Aorta (tissue), 5 donors: ENCODE measurements at regions not wholly inside any gene's neighbourhood (a gene's known extent, or its start where the extent isn't known, plus 50 kb on each side); places are given as distances from the start of the nearest gene placed in this dataset.
"Not testable (repeated sequence)": the region's sequence is repeated elsewhere in the genome, so short reads cannot be mapped to it uniquely, and the experiment has no call there.

ENCODE experiments used
- ATAC-seq: fragments of 200-7000 bp; cut with Tn5 transposase; one replicate; pipeline ENCODE4 v1.9.1; 2022; ENCODE audit warnings: moderate library complexity; ENCODE audit not compliant: low FRiP score
- DNase-seq, 2 donors: peaks; one replicate each; pipeline ENCODE4 v3.0.0-alpha.2; 2020
- H3K27ac ChIP-seq, 2 donors: one replicate each; pipeline ENCODE4 v1.5.1; 2013; ENCODE audit warnings: low read length in 2 of 2, mild to moderate bottlenecking in 2 of 2, moderate library complexity in 2 of 2, control low read depth in 1 of 2, inconsistent platforms in 1 of 2, low read depth in 1 of 2
- H3K27me3 ChIP-seq, 2 donors: one replicate each; pipeline ENCODE4 v1.6.1; 2013; ENCODE audit warnings: control low read depth in 1 of 2, low read length in 1 of 2, mild to moderate bottlenecking in 1 of 2, moderate library complexity in 1 of 2; ENCODE audit not compliant: insufficient read depth in 2 of 2, control insufficient read depth in 1 of 2
- H3K36me3 ChIP-seq, 2 donors: one replicate each; pipeline ENCODE4 v1.6.1; 2013; ENCODE audit warnings: control low read depth in 1 of 2, low read length in 1 of 2, mild to moderate bottlenecking in 1 of 2; ENCODE audit not compliant: insufficient read depth in 2 of 2, control insufficient read depth in 1 of 2
- H3K4me1 ChIP-seq, 2 donors: one replicate each; pipeline ENCODE4 v1.6.1; 2013; ENCODE audit warnings: low read length in 2 of 2, control low read depth in 1 of 2, mild to moderate bottlenecking in 1 of 2, moderate library complexity in 1 of 2; ENCODE audit not compliant: insufficient read depth in 2 of 2, control insufficient read depth in 1 of 2
- H3K4me3 ChIP-seq, 2 donors: one replicate each; pipeline ENCODE4 v1.5.1; 2013; ENCODE audit warnings: low read length in 2 of 2, control low read depth in 1 of 2, mild to moderate bottlenecking in 1 of 2
- H3K9me3 ChIP-seq: one replicate; pipeline ENCODE4 v1.6.1; 2013; ENCODE audit warnings: mild to moderate bottlenecking, low read length; ENCODE audit not compliant: control insufficient read depth
- WGBS, 2 donors: extraction: QIAGEN DNeasy Blood & Tissue Kit; methylation state at CpG; one replicate each; pipeline ENCODE4 v1.1.7; 2013; 5-methylcytosine and 5-hydroxymethylcytosine counted together
- intact Hi-C, 2 donors: fragments of 100-400 bp; cut with DNase I; formaldehyde crosslinking; loops; one replicate each; pipeline versions ENCODE4 v1.14.2 to v1.15.0; 2022
- donor health status: healthy with polysubstance abuse.
- donor health status: Bipolar disorder and iron deficiency.
- donor health status: DM: no; HTN: no; CAD: no.
- donor health status: DM: no; HTN: no; CAD: no.
- donor health status: DM: yes; HTN: yes; CAD: no.

- H3K4me1 ChIP-seq: no peaks in the 10 kb centered on the region
These were observed 100.5 kb upstream of the SPATA31D4 start for GRCh38 chr9:81827616-81828296.

GRCh38 chr9:81829195-81829882 is 98.9 kb upstream of the SPATA31D4 start:
- Histone ChIP-seq H3K27me3 (no peaks in the 10 kb centered on the region), H3K36me3 (no peaks in the 10 kb centered on the region), H3K4me1 (peaks cover 0 to 2% of the 10 kb centered on the region in 2 donors), H3K27ac (no peak overlapping the region), H3K9me3 (no peaks in the 10 kb centered on the region), H3K4me3 (no peak overlapping the region)
- 45 to 54% methylated on average over 5 of the region's 5 CpGs for WGBS, 2 donors
- intact Hi-C loops: no loop called here
- no peak for DNase-seq
- ATAC-seq: no peak

More at GRCh38 chr9:81827616-81828296, 100.5 kb upstream of the SPATA31D4 start:
- H3K9me3 ChIP-seq: no peaks in the 10 kb centered on the region
- no peaks in the 10 kb centered on the region for H3K36me3 ChIP-seq
- no peak overlapping the region for H3K27ac ChIP-seq
- DNase-seq: no peak
- 94 to 95% methylated on average over 5 of the region's 5 CpGs for WGBS, 2 donors
- no peak for ATAC-seq
- H3K4me3 ChIP-seq: no peak overlapping the region
- intact Hi-C loops: no loop called here
- H3K27me3 ChIP-seq: no peaks in the 10 kb centered on the region

- H3K27ac ChIP-seq, DNase-seq, H3K27me3 ChIP-seq, H3K36me3 ChIP-seq, H3K4me1 ChIP-seq, intact Hi-C loops, H3K4me3 ChIP-seq, ATAC-seq, H3K9me3 ChIP-seq: not testable (repeated sequence)
- 98% methylated on average over 8 of the region's 8 CpGs for WGBS, 2 donors
These were observed 97.8 kb upstream of the SPATA31D4 start for GRCh38 chr9:81830431-81830830.

- ATAC-seq (no peak), DNase-seq (no peak)
- WGBS, 2 donors: 73 to 74% methylated on average over 6 of the region's 6 CpGs
- H3K9me3 ChIP-seq: no peaks in the 10 kb centered on the region
- peaks cover 0 to 2% of the 10 kb centered on the region in 2 donors for H3K4me1 ChIP-seq
- no peaks in the 10 kb centered on the region for H3K36me3 ChIP-seq
- no peak overlapping the region for H3K4me3 ChIP-seq
- no peak overlapping the region for H3K27ac ChIP-seq
- intact Hi-C loops: no loop called here
- H3K27me3 ChIP-seq: no peaks in the 10 kb centered on the region
These were observed 95.5 kb upstream of the SPATA31D4 start for GRCh38 chr9:81832571-81833285.

- no peaks in the 10 kb centered on the region for H3K27me3 ChIP-seq
- WGBS, 2 donors: 77 to 87% methylated on average over 9 of the region's 9 CpGs
- no peak for DNase-seq
These were observed 94.5 kb upstream of the SPATA31D4 start for GRCh38 chr9:81833563-81834345.

GRCh38 chr9:81841333-81841732 is 86.9 kb upstream of the SPATA31D4 start:
- Histone ChIP-seq H3K9me3 (no peaks in the 10 kb centered on the region), H3K36me3 (no peaks in the 10 kb centered on the region), H3K4me3 (no peak overlapping the region), H3K4me1 (no peaks in the 10 kb centered on the region), H3K27me3 (no peaks in the 10 kb centered on the region), H3K27ac (no peak overlapping the region)
- 94 to 96% methylated on average over 6 of the region's 6 CpGs for WGBS, 2 donors
- intact Hi-C loops: loop anchor here in 1 of 2 donors (5.0 to 10.0 kb wide), 3 partner anchors 154 to 317 kb away; partner anchors contain the start of gene TLE1
- DNase-seq (no peak), ATAC-seq (no peak)

More at GRCh38 chr9:81833563-81834345, 94.5 kb upstream of the SPATA31D4 start:
- Histone ChIP-seq H3K36me3 (no peaks in the 10 kb centered on the region), H3K4me1 (peaks cover 0 to 2% of the 10 kb centered on the region in 2 donors), H3K9me3 (no peaks in the 10 kb centered on the region), H3K4me3 (no peak overlapping the region), H3K27ac (no peak overlapping the region)
- ATAC-seq: peak; percentile 26
- intact Hi-C loops: no loop called here

- Histone ChIP-seq H3K27ac (peak overlapping the region in 1 of 2 donors; percentile 25), H3K4me3 (no peak overlapping the region), H3K9me3 (no peaks in the 10 kb centered on the region), H3K4me1 (no peaks in the 10 kb centered on the region), H3K36me3 (no peaks in the 10 kb centered on the region), H3K27me3 (no peaks in the 10 kb centered on the region)
- ATAC-seq (no peak), DNase-seq (no peak)
- 98 to 100% methylated on average over 2 of the region's 2 CpGs for WGBS, 2 donors
- intact Hi-C loops: loop anchor here in 1 of 2 donors (5.0 to 10.0 kb wide), 3 partner anchors 157 to 319 kb away; partner anchors contain the start of gene TLE1
These were observed 84.1 kb upstream of the SPATA31D4 start for GRCh38 chr9:81844131-81844567.
